Psoas muscle (tissue), 7 donors: ENCODE measurements at regions not wholly inside any gene's neighbourhood (a gene's known extent, or its start where the extent isn't known, plus 50 kb on each side); places are given as distances from the start of the nearest gene placed in this dataset.

Experiments
- ATAC-seq, 4 donors: fragments of 200-7000 bp; cut with Tn5 transposase; one replicate each; pipeline ENCODE4 v1.9.1; 2020; ENCODE audit warnings: moderate library complexity in 3 of 4, mild to moderate bottlenecking in 2 of 4
- DNase-seq, 2 donors: peaks; one replicate each; pipeline ENCODE4 v3.0.0-alpha.2; 2020
- H3K27ac ChIP-seq: fragments of 200-600 bp; one replicate; pipeline ENCODE4 v1.8.0; 2022
- H3K27me3 ChIP-seq, 3 donors: fragments of 200-600 bp in 1 of 3; one replicate each; pipeline versions ENCODE4 v1.6.1 to v1.8.0; 2013 to 2022; ENCODE audit warnings: low read length in 2 of 3, mild to moderate bottlenecking in 2 of 3, moderate library complexity in 1 of 3; ENCODE audit not compliant: insufficient read depth in 3 of 3
- H3K36me3 ChIP-seq, 2 donors: fragments of 200-600 bp in 1 of 2; one replicate each; pipeline versions ENCODE4 v1.6.1 to v1.8.0; 2013 to 2022; ENCODE audit warnings: low read depth in 1 of 2, mild to moderate bottlenecking in 1 of 2, moderate library complexity in 1 of 2; ENCODE audit not compliant: insufficient read depth in 1 of 2
- H3K4me1 ChIP-seq: fragments of 200-600 bp; one replicate; pipeline ENCODE4 v1.8.0; 2022
- H3K4me3 ChIP-seq: fragments of 200-600 bp; one replicate; pipeline ENCODE4 v1.8.0; 2022; ENCODE audit warnings: mild to moderate bottlenecking
- H3K9me3 ChIP-seq: fragments of 200-600 bp; one replicate; pipeline ENCODE4 v1.8.0; 2022
- CTCF ChIP-seq: fragments of 200-600 bp; IDR thresholded peaks from one replicate; pipeline ENCODE4 v1.8.0; 2022; ENCODE audit warnings: antibody characterized with exemption
- WGBS, 3 donors: extraction: QIAGEN DNeasy Blood & Tissue Kit; methylation state at CpG; one replicate each; pipeline versions ENCODE4 v1.1.6 to v1.1.7; 2013; 5-methylcytosine and 5-hydroxymethylcytosine counted together
- intact Hi-C, 2 donors: fragments of 100-400 bp; cut with DNase I; formaldehyde crosslinking; loops; one replicate each; pipeline versions ENCODE4 v1.11.0 to v1.14.2; 2022
- donor health status: healthy with polysubstance abuse.
- donor health status: DM: no; HTN: no; CAD: no; lungs with moderate emphysema.
- donor health status: Bipolar disorder and iron deficiency.
- donor health status: healthy.
- donor health status: DM: yes; HTN: yes; CAD: no.
- donor health status: DM: no; HTN: no; CAD: no.
- donor health status: DM: yes; HTN: yes; CAD: no.

- Histone ChIP-seq H3K36me3 (no peaks in the 10 kb centered on the region), H3K4me3 (no peak overlapping the region), H3K27me3 (peaks cover 0 to 4% (median 0%) of the 10 kb centered on the region in 3 donors), H3K4me1 (no peaks in the 10 kb centered on the region), H3K9me3 (no peaks in the 10 kb centered on the region), H3K27ac (no peak overlapping the region)
- DNase-seq (no peak), ATAC-seq (no peak)
- no peak for TF ChIP-seq CTCF
- intact Hi-C loops, result no loop called here
- 80 to 84% (median 84%) methylated on average over 5 of the region's 5 CpGs for WGBS, 3 donors
These were observed 123.3 kb downstream of the USP46 start for GRCh38 chr4:52535793-52536192.
